SK-N-SH (cell line): ENCODE measurements at regions not wholly inside any gene's neighbourhood (a gene's known extent, or its start where the extent isn't known, plus 50 kb on each side); places are given as distances from the start of the nearest gene placed in this dataset.

ENCODE experiments used
- CTCF ChIA-PET: fragments of 300-600, 350-600 bp; formaldehyde crosslinking; extraction: SDS; loops from one replicate; lab custom pipeline; 2021; lab: Yijun Ruan, JAX
- POLR2A ChIA-PET: fragments of 350-600 bp; sonication (Branson Sonifier 250); formaldehyde crosslinking; extraction: SDS; loops from one replicate; lab custom pipeline; 2020; ENCODE audit warnings: antibody characterized with exemption, inconsistent platforms; lab: Yijun Ruan, JAX
- DNase-seq: peaks from one replicate; pipeline ENCODE4 v3.0.0; 2012
- H2AFZ ChIP-seq: fragments of 200-600 bp; sonication (generic); 2 replicates; pipeline ENCODE4 v1.8.1; 2016; ENCODE audit warnings: antibody characterized with exemption, mild to moderate bottlenecking, low read depth
- H3F3A ChIP-seq: fragments of 200-600 bp; sonication (generic); replicated peaks from 2 replicates; pipeline ENCODE3; 2016; ENCODE audit warnings: antibody characterized with exemption, mild to moderate bottlenecking; ENCODE audit not compliant: insufficient read depth
- H3K27ac ChIP-seq, 2 experiments: fragments of 200-500 bp in 1 of 2; fragments of 200-600 bp in 1 of 2; sonication (Bioruptor generic) in 1 of 2; sonication (generic), shearing (Covaris generic) in 1 of 2; 2 replicates each; pipeline versions ENCODE4 v1.5.1 to v1.6.1; 2014 to 2016; ENCODE audit warnings: low read depth in 2 of 2, inconsistent platforms in 1 of 2, low read length in 1 of 2, mild to moderate bottlenecking in 1 of 2, mixed read lengths in 1 of 2
- H3K27me3 ChIP-seq: fragments of 200-600 bp; sonication (generic), shearing (Covaris generic); 2 replicates; pipeline ENCODE4 v1.6.1; 2016; ENCODE audit warnings: mixed run types; ENCODE audit not compliant: insufficient read depth
- H3K36me3 ChIP-seq, 2 experiments: fragments of 200-500 bp in 1 of 2; fragments of 200-600 bp in 1 of 2; sonication (Bioruptor generic) in 1 of 2; sonication (generic) in 1 of 2; replicated peaks in 1 of 2; 2 replicates each; pipeline versions ENCODE3 to v1.5.1; 2014 to 2016; ENCODE audit warnings: low read length in 1 of 2, mild to moderate bottlenecking in 1 of 2; ENCODE audit not compliant: insufficient read depth in 2 of 2, control insufficient read depth in 1 of 2
- H3K4me1 ChIP-seq, 2 experiments: fragments of 200-500 bp in 1 of 2; fragments of 200-600 bp in 1 of 2; sonication (Bioruptor generic) in 1 of 2; sonication (generic), shearing (Covaris generic) in 1 of 2; 2 replicates each; pipeline versions ENCODE4 v1.5.1 to v1.6.1; 2014 to 2016; ENCODE audit warnings: low read depth in 1 of 2, low read length in 1 of 2, mixed run types in 1 of 2; ENCODE audit not compliant: insufficient read depth in 2 of 2, control insufficient read depth in 1 of 2
- H3K4me2 ChIP-seq: fragments of 200-600 bp; sonication (generic), shearing (Covaris generic); 2 replicates; pipeline ENCODE4 v1.6.1; 2017; ENCODE audit warnings: mixed run types
- H3K4me3 ChIP-seq, 2 experiments: fragments of 200-500 bp in 1 of 2; fragments of 200-600 bp in 1 of 2; sonication (Bioruptor generic) in 1 of 2; sonication (generic), shearing (Covaris generic) in 1 of 2; 2 replicates each; pipeline versions ENCODE4 v1.5.1 to v1.8.1; 2014 to 2016; ENCODE audit warnings: low read depth in 2 of 2, inconsistent platforms in 1 of 2, low read length in 1 of 2, mild to moderate bottlenecking in 1 of 2, mixed read lengths in 1 of 2, moderate library complexity in 1 of 2
- H3K79me2 ChIP-seq: fragments of 200-600 bp; sonication (generic); 2 replicates; pipeline ENCODE4 v1.8.1; 2017; ENCODE audit warnings: mild to moderate bottlenecking; ENCODE audit not compliant: insufficient read depth
- H3K9ac ChIP-seq: fragments of 200-600 bp; sonication (generic); 2 replicates; pipeline ENCODE4 v1.6.1; 2017; ENCODE audit warnings: mixed run types
- H3K9me2 ChIP-seq: fragments of 200-600 bp; sonication (generic); 2 replicates; pipeline ENCODE4 v1.6.1; 2017; ENCODE audit warnings: mixed run types
- H3K9me3 ChIP-seq: fragments of 200-600 bp; sonication (generic); 2 replicates; pipeline ENCODE4 v1.6.1; 2017; ENCODE audit warnings: mixed run types, mild to moderate bottlenecking, moderate library complexity
- H4K20me1 ChIP-seq: fragments of 200-600 bp; sonication (generic); 2 replicates; pipeline ENCODE4 v1.6.1; 2017; ENCODE audit warnings: mild to moderate bottlenecking, mixed run types; ENCODE audit not compliant: insufficient read depth
- EZH2phosphoT487 ChIP-seq: fragments of 200-600 bp; sonication (generic); IDR thresholded peaks from 2 replicates; pipeline ENCODE4 v1.6.1; 2017; ENCODE audit warnings: low read depth, mixed run types, mild to moderate bottlenecking, antibody characterized with exemption, moderate library complexity, borderline replicate concordance
- GATA2 ChIP-seq: sonication (generic); formaldehyde crosslinking; IDR thresholded peaks from 2 replicates; pipeline ENCODE4 v1.5.0; 2020; ENCODE audit warnings: mild to moderate bottlenecking, missing genetic modification reagents
- IRF3 ChIP-seq: fragments of 150-350 bp; IDR thresholded peaks from 2 replicates; pipeline ENCODE4 v1.6.1; 2016; ENCODE audit warnings: mild to moderate bottlenecking, low read depth, low read length
- MEF2A ChIP-seq: IDR thresholded peaks from 2 replicates; pipeline ENCODE4 v1.4.0; 2012; ENCODE audit warnings: low read depth, borderline replicate concordance
- MXI1 ChIP-seq: IDR thresholded peaks from 2 replicates; pipeline ENCODE4 v1.6.1; 2012; ENCODE audit warnings: mild to moderate bottlenecking, low read depth, low read length, improper control_type of control experiment
- NRF1 ChIP-seq: IDR thresholded peaks from 2 replicates; pipeline ENCODE4 v1.6.1; 2012; ENCODE audit warnings: low read depth, mild to moderate bottlenecking, low read length
- PBX3 ChIP-seq: IDR thresholded peaks from 2 replicates; pipeline ENCODE4; 2012
- POLR2AphosphoS5 ChIP-seq: IDR thresholded peaks from 2 replicates; pipeline ENCODE4 v1.6.1; 2012; ENCODE audit warnings: low read depth, low read length
- RCOR1 ChIP-seq: fragments of 150-350 bp; IDR thresholded peaks from 2 replicates; pipeline ENCODE4 v1.6.1; 2017; ENCODE audit warnings: antibody characterized with exemption, low read length
- REST ChIP-seq: IDR thresholded peaks from 2 replicates; pipeline ENCODE4 v1.6.1; 2012; ENCODE audit warnings: mild to moderate bottlenecking, low read depth, low read length, moderate library complexity
- RFX5 ChIP-seq: IDR thresholded peaks from 2 replicates; pipeline ENCODE4 v1.6.1; 2012; ENCODE audit warnings: mild to moderate bottlenecking, improper control_type of control experiment, low read length
- RXRA ChIP-seq: IDR thresholded peaks from 2 replicates; pipeline ENCODE4 v1.4.0; 2012; ENCODE audit warnings: low read depth, mild to moderate bottlenecking, borderline replicate concordance
- SMC3 ChIP-seq: IDR thresholded peaks from 2 replicates; pipeline ENCODE4 v1.6.1; 2012; ENCODE audit warnings: low read depth, low read length, improper control_type of control experiment
- YY1 ChIP-seq: IDR thresholded peaks from 2 replicates; pipeline ENCODE4 v1.4.0; 2012; ENCODE audit warnings: low read depth, mild to moderate bottlenecking
- WGBS: methylation state at CpG from one replicate; pipeline ENCODE4 v1.1.6; 2017; ENCODE audit warnings: low lambda C conversion rate; 5-methylcytosine and 5-hydroxymethylcytosine counted together

- no peak for TF ChIP-seq IRF3
- TF ChIP-seq, all 33 proteins: peak for 0
These were observed 324.4 kb downstream of the ADGRL2 start (continued) for GRCh38 chr1:82125119-82125518.

GRCh38 chr1:82121421-82121820 is 320.7 kb downstream of the ADGRL2 start:
- Histone ChIP-seq H3F3A (no peaks in the 10 kb centered on the region), H2AFZ (no peak overlapping the region), H3K27ac (no peak overlapping the region), H3K4me3 (no peak overlapping the region), H4K20me1 (no peaks in the 10 kb centered on the region), H3K9ac (no peak overlapping the region), H3K4me2 (no peak overlapping the region), H3K9me3 (no peaks in the 10 kb centered on the region), H3K4me1 (no peaks in the 10 kb centered on the region; a peak in 1 of 4 replicates), H3K27me3 (no peaks in the 10 kb centered on the region), H3K79me2 (no peaks in the 10 kb centered on the region), H3K9me2 (no peaks in the 10 kb centered on the region)
- no peak for DNase-seq
- ChIA-PET POLR2A (no interaction called here), CTCF (no interaction called here)
- 68% methylated on average over 2 of the region's 2 CpGs for WGBS
- TF ChIP-seq YY1 (no peak), NRF1 (no peak)
- TF ChIP-seq, all 33 proteins: peak for 0
- H3K36me3 ChIP-seq: no peaks in the 10 kb centered on the region

DNA sequence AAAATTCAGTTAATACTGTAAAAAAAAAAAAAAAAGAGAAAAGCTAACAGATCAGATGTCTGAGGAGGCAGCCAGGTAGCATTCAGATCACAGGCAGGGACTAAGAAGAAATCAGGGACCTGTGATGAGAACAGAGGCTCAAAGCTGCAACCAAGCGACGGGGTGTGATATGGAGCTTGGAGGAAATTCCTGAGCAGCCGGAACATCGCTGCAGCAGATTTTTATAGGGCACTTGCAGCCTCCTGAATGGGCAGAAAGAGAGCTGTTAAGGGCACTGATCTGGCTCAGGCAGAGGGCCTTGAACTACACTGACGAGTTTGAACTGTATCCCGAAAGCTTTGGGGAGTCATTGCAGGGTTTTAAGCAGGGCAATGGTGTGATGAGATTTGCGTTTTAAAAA is 315.4 kb downstream of the ADGRL2 start:
- H3K4me3 ChIP-seq: no peak overlapping the region
- 67% methylated on average over 7 of the region's 7 CpGs for WGBS

More for the DNA sequence above, 315.4 kb downstream of the ADGRL2 start:
- Histone ChIP-seq H3K27ac (no peak overlapping the region), H3K4me2 (no peak overlapping the region)
- TF ChIP-seq EZH2phosphoT487: no peak
- TF ChIP-seq NRF1: no peak
- TF ChIP-seq MEF2A: no peak
- TF ChIP-seq MXI1: no peak
- TF ChIP-seq SMC3: no peak
- TF ChIP-seq YY1: no peak
- TF ChIP-seq PBX3: no peak
- TF ChIP-seq RXRA: no peak
- TF ChIP-seq POLR2AphosphoS5: no peak
- no peak for TF ChIP-seq GATA2
- no peak for TF ChIP-seq RFX5
- no peak for TF ChIP-seq REST
- no peak for TF ChIP-seq RCOR1
- TF ChIP-seq, all 33 proteins: peak for 0
- no peaks in the 10 kb centered on the region for H4K20me1 ChIP-seq
- no peak for DNase-seq
- no peak overlapping the region for H3K9ac ChIP-seq
- H2AFZ ChIP-seq: no peak overlapping the region
- H3K4me1 ChIP-seq: no peaks in the 10 kb centered on the region
- H3K9me2 ChIP-seq: no peaks in the 10 kb centered on the region
- no peaks in the 10 kb centered on the region for H3K79me2 ChIP-seq
- CTCF ChIA-PET: no interaction called here
- no peaks in the 10 kb centered on the region for H3K9me3 ChIP-seq
- H3K36me3 ChIP-seq: no peaks in the 10 kb centered on the region
- no peaks in the 10 kb centered on the region for H3K27me3 ChIP-seq
- POLR2A ChIA-PET: no interaction called here
- H3F3A ChIP-seq: no peaks in the 10 kb centered on the region
